ENCODE measurements at regions not wholly inside any gene's neighbourhood (a gene's known extent, or its start where the extent isn't known, plus 50 kb on each side); places are given as distances from the start of the nearest gene placed in this dataset.
"Not testable (repeated sequence)": the region's sequence is repeated elsewhere in the genome, so short reads cannot be mapped to it uniquely, and the experiment has no call there.

GRCh38 chr7:68839014-68839413 is 759.3 kb upstream of the AUTS2 start:
- no peak overlapping the region for H3K27ac ChIP-seq
- DNase-seq (ENCODE audit: low spot score) = no peak
- no peaks in the 10 kb centered on the region for H3K36me3 ChIP-seq
- H3K27me3 ChIP-seq (replicated peaks; ENCODE audit: insufficient read depth) = no peaks in the 10 kb centered on the region
- no peak for TF ChIP-seq CTCF (IDR thresholded peaks at IDR 0.05)
- H3K4me1 ChIP-seq (ENCODE audit: control insufficient read depth in 1 of 2, low read depth in 2 of 2) = no peaks in the 10 kb centered on the region
- no peak overlapping the region for H3K4me3 ChIP-seq
- no peaks in the 10 kb centered on the region for H3K9me3 ChIP-seq
- no peak for ATAC-seq (ENCODE audit: insufficient number of reproducible peaks, low FRiP score, low read depth)

GRCh38 chr7:68840991-68841390 is 757.3 kb upstream of the AUTS2 start:
- Histone ChIP-seq H3K27ac (no peak overlapping the region), H3K9me3 (no peaks in the 10 kb centered on the region), H3K27me3 (replicated peaks; ENCODE audit: insufficient read depth) (no peaks in the 10 kb centered on the region), H3K4me3 (no peak overlapping the region), H3K36me3 (no peaks in the 10 kb centered on the region), H3K4me1 (ENCODE audit: control insufficient read depth in 1 of 2, low read depth in 2 of 2) (no peaks in the 10 kb centered on the region)
- DNase-seq (ENCODE audit: low spot score) (no peak), ATAC-seq (ENCODE audit: insufficient number of reproducible peaks, low FRiP score, low read depth) (no peak)
- no peak for TF ChIP-seq CTCF (IDR thresholded peaks at IDR 0.05)

GRCh38 chr7:68843985-68844384 is 754.3 kb upstream of the AUTS2 start:
- not testable (repeated sequence) for ATAC-seq (ENCODE audit: insufficient number of reproducible peaks, low FRiP score, low read depth); H3K9me3 ChIP-seq; H3K4me3 ChIP-seq; H3K27ac ChIP-seq; H3K27me3 ChIP-seq (replicated peaks; ENCODE audit: insufficient read depth); H3K36me3 ChIP-seq; H3K4me1 ChIP-seq (ENCODE audit: control insufficient read depth in 1 of 2, low read depth in 2 of 2); DNase-seq (ENCODE audit: low spot score)

- DNase-seq (ENCODE audit: low spot score) (no peak), ATAC-seq (ENCODE audit: insufficient number of reproducible peaks, low FRiP score, low read depth) (no peak)
- Histone ChIP-seq H3K36me3 (no peaks in the 10 kb centered on the region), H3K27me3 (replicated peaks; ENCODE audit: insufficient read depth) (no peaks in the 10 kb centered on the region), H3K9me3 (no peaks in the 10 kb centered on the region), H3K4me1 (ENCODE audit: control insufficient read depth in 1 of 2, low read depth in 2 of 2) (no peaks in the 10 kb centered on the region), H3K27ac (no peak overlapping the region), H3K4me3 (no peak overlapping the region)
- no peak for TF ChIP-seq CTCF (IDR thresholded peaks at IDR 0.05)
These were observed 751.4 kb upstream of the AUTS2 start for GRCh38 chr7:68846811-68847325.

- ATAC-seq (ENCODE audit: insufficient number of reproducible peaks, low FRiP score, low read depth) (no peak), DNase-seq (ENCODE audit: low spot score) (no peak)
- Histone ChIP-seq H3K36me3 (no peaks in the 10 kb centered on the region), H3K4me1 (ENCODE audit: control insufficient read depth in 1 of 2, low read depth in 2 of 2) (no peaks in the 10 kb centered on the region), H3K9me3 (no peaks in the 10 kb centered on the region), H3K27ac (no peak overlapping the region), H3K27me3 (replicated peaks; ENCODE audit: insufficient read depth) (no peaks in the 10 kb centered on the region), H3K4me3 (no peak overlapping the region)
- no peak for TF ChIP-seq CTCF (IDR thresholded peaks at IDR 0.05)
These were observed 745.0 kb upstream of the AUTS2 start for GRCh38 chr7:68853254-68853653.

- no peaks in the 10 kb centered on the region for H3K27me3 ChIP-seq (replicated peaks; ENCODE audit: insufficient read depth)
- H3K27ac ChIP-seq = no peak overlapping the region
- no peak for DNase-seq (ENCODE audit: low spot score)
These were observed 740.7 kb upstream of the AUTS2 start for GRCh38 chr7:68857571-68857970.

More at GRCh38 chr7:68857571-68857970, 740.7 kb upstream of the AUTS2 start:
- Histone ChIP-seq H3K4me3 (no peak overlapping the region), H3K9me3 (no peaks in the 10 kb centered on the region), H3K4me1 (ENCODE audit: control insufficient read depth in 1 of 2, low read depth in 2 of 2) (no peaks in the 10 kb centered on the region), H3K36me3 (no peaks in the 10 kb centered on the region)
- ATAC-seq (ENCODE audit: insufficient number of reproducible peaks, low FRiP score, low read depth) = no peak
- TF ChIP-seq CTCF (IDR thresholded peaks at IDR 0.05) = no peak
